ENCODE measurements at regions not wholly inside any gene's neighbourhood (a gene's known extent, or its start where the extent isn't known, plus 50 kb on each side); places are given as distances from the start of the nearest gene placed in this dataset.
A peak's percentile ranks its signal among the peaks of the same experiment; 100 is the strongest.

- H3K14ac ChIP-seq (ENCODE audit: insufficient read depth, low read length): no peak overlapping the region
- no peak overlapping the region for H4K5ac ChIP-seq (ENCODE audit: insufficient read length, low read depth, low read length)
- no peak overlapping the region for H3K18ac ChIP-seq (ENCODE audit: insufficient read length, low read depth, low read length)
- H3K23me2 ChIP-seq (ENCODE audit: insufficient read length, low read depth, low read length, poor library complexity, severe bottlenecking): no peaks in the 10 kb centered on the region
- H3K4me1 ChIP-seq (ENCODE audit: insufficient read depth, low read length): peaks cover 4% of the 10 kb centered on the region; the same call in 1 of the 2 replicates
- H2BK15ac ChIP-seq (ENCODE audit: low read depth, low read length): no peak overlapping the region
- no peak overlapping the region for H2AFZ ChIP-seq (ENCODE audit: low read length)
- no peak overlapping the region for H3K4ac ChIP-seq (ENCODE audit: low read depth, low read length)
- H3K56ac ChIP-seq (ENCODE audit: insufficient read length, low read depth, low read length): no peak overlapping the region
- peak; percentile 24 for DNase-seq
- H4K91ac ChIP-seq (ENCODE audit: insufficient read length, low read depth, low read length): no peak overlapping the region
- no peak overlapping the region for H4K8ac ChIP-seq (replicated peaks; ENCODE audit: insufficient read length, low read depth, low read length)
- H2BK5ac ChIP-seq (ENCODE audit: insufficient read length, low read length): no peak overlapping the region
- Mint-ChIP-seq H3K27me3 (ENCODE audit: low read depth) (no peaks in the 10 kb centered on the region), H3K4me1 (peaks cover 18 to 28% of the 10 kb centered on the region in 2 experiments; a peak in 3 of 4 replicates), H3K36me3 (ENCODE audit: insufficient read depth in 1 of 3, low read depth in 3 of 3) (peaks cover 0 to 7% (median 3%) of the 10 kb centered on the region in 3 experiments; a peak in 4 of 7 replicates), H3K27ac (no peak overlapping the region; a peak in 1 of 7 replicates), H3K9me3 (peaks cover 57 to 68% of the 10 kb centered on the region in 2 experiments), H3K4me3 (no peak overlapping the region)
- H2BK120ac ChIP-seq (ENCODE audit: low read depth, low read length, poor library complexity, severe bottlenecking): no peak overlapping the region
- H3T11ph ChIP-seq (ENCODE audit: low read length): no peak overlapping the region
- no peak overlapping the region for H3K9ac ChIP-seq (ENCODE audit: extremely low read depth, insufficient read length, low read length)
- H2AK5ac ChIP-seq (ENCODE audit: insufficient read length, low read length): no peak overlapping the region
- no peak for TF ChIP-seq CTCF (conservative IDR thresholded peaks at IDR 0.05)
- no peaks in the 10 kb centered on the region for H3K9me3 ChIP-seq (ENCODE audit: control insufficient read depth, low read depth, low read length)
- H2BK12ac ChIP-seq (ENCODE audit: insufficient read length, low read depth, low read length): no peak overlapping the region
- no CpG with 5 or more reads among the region's 1 CpG for WGBS (ENCODE audit: extremely low coverage, insufficient read length, low lambda C conversion rate)
- no peak overlapping the region for H3K23ac ChIP-seq (ENCODE audit: insufficient read length, low read depth, low read length)
- H4K20me1 ChIP-seq (ENCODE audit: control insufficient read depth, insufficient read depth, insufficient read length): no peaks in the 10 kb centered on the region
- no peak overlapping the region for H2BK20ac ChIP-seq (ENCODE audit: low read depth, low read length, poor library complexity, severe bottlenecking)
- no peak overlapping the region for H3K27ac ChIP-seq (ENCODE audit: insufficient read length, low read depth, low read length)
- H3K79me1 ChIP-seq (ENCODE audit: insufficient read depth, low read depth, low read length, poor library complexity, severe bottlenecking): no peaks in the 10 kb centered on the region
- H3K79me2 ChIP-seq (ENCODE audit: insufficient read depth, low read length): no peaks in the 10 kb centered on the region
- no peak overlapping the region for H3K4me2 ChIP-seq (ENCODE audit: insufficient read depth, insufficient read length, low read length)
- no peaks in the 10 kb centered on the region for H3K27me3 ChIP-seq (ENCODE audit: insufficient read depth, low read length)
Measured at GRCh38 chrX:45862801-45863200, 662.1 kb upstream of the DIPK2B start.
